H9 (cell line): ENCODE measurements at regions not wholly inside any gene's neighbourhood (a gene's known extent, or its start where the extent isn't known, plus 50 kb on each side); places are given as distances from the start of the nearest gene placed in this dataset.

Source experiments
- DNase-seq: peaks from one replicate; pipeline ENCODE4 v3.0.0-alpha.2; 2017
- H2AFZ ChIP-seq: one replicate; pipeline ENCODE4 v1.6.1; 2013; ENCODE audit warnings: mild to moderate bottlenecking, low read length, control low read depth, moderate library complexity
- H2AK5ac ChIP-seq: 2 replicates; pipeline ENCODE4 v1.6.1; 2013; ENCODE audit warnings: low read length, control low read depth, mixed read lengths; ENCODE audit not compliant: insufficient read length
- H2BK120ac ChIP-seq: one replicate; pipeline ENCODE4 v1.6.1; 2013; ENCODE audit warnings: low read depth, mild to moderate bottlenecking, low read length, control low read depth, inconsistent platforms; ENCODE audit not compliant: poor library complexity, severe bottlenecking
- H2BK12ac ChIP-seq: 2 replicates; pipeline ENCODE4 v1.6.1; 2013; ENCODE audit warnings: low read length, control low read depth, mixed read lengths, low read depth; ENCODE audit not compliant: insufficient read length
- H2BK15ac ChIP-seq: 2 replicates; pipeline ENCODE4 v1.6.1; 2013; ENCODE audit warnings: low read depth, low read length, control low read depth
- H2BK20ac ChIP-seq: one replicate; pipeline ENCODE4 v1.6.1; 2013; ENCODE audit warnings: low read depth, mild to moderate bottlenecking, low read length, control low read depth, inconsistent platforms; ENCODE audit not compliant: poor library complexity, severe bottlenecking
- H2BK5ac ChIP-seq: 2 replicates; pipeline ENCODE4 v1.6.1; 2013; ENCODE audit warnings: low read length, control low read depth, mixed read lengths; ENCODE audit not compliant: insufficient read length
- H3K14ac ChIP-seq: 2 replicates; pipeline ENCODE4 v1.6.1; 2013; ENCODE audit warnings: low read length, control low read depth; ENCODE audit not compliant: insufficient read depth
- H3K18ac ChIP-seq: 2 replicates; pipeline ENCODE4 v1.6.1; 2013; ENCODE audit warnings: low read depth, mild to moderate bottlenecking, mixed read lengths, low read length, control low read depth; ENCODE audit not compliant: insufficient read length
- H3K23ac ChIP-seq: 2 replicates; pipeline ENCODE4 v1.6.1; 2013; ENCODE audit warnings: low read length, control low read depth, mixed read lengths, low read depth; ENCODE audit not compliant: insufficient read length
- H3K23me2 ChIP-seq: 2 replicates; pipeline ENCODE4 v1.6.1; 2013; ENCODE audit warnings: low read depth, mild to moderate bottlenecking, mixed read lengths, low read length, control low read depth; ENCODE audit not compliant: insufficient read length, poor library complexity, severe bottlenecking
- H3K27ac ChIP-seq: 2 replicates; pipeline ENCODE4 v1.5.1; 2013; ENCODE audit warnings: low read length, control low read depth, mixed read lengths, low read depth; ENCODE audit not compliant: insufficient read length
- H3K27me3 ChIP-seq: 2 replicates; pipeline ENCODE4 v1.6.1; 2013; ENCODE audit warnings: low read length, control low read depth, inconsistent platforms; ENCODE audit not compliant: insufficient read depth
- H3K4ac ChIP-seq: 2 replicates; pipeline ENCODE4 v1.6.1; 2013; ENCODE audit warnings: low read depth, mild to moderate bottlenecking, control low read depth, inconsistent platforms, low read length, moderate library complexity
- H3K4me1 ChIP-seq: 2 replicates; pipeline ENCODE4 v1.6.1; 2013; ENCODE audit warnings: low read length, control low read depth, inconsistent platforms; ENCODE audit not compliant: insufficient read depth
- H3K4me2 ChIP-seq: 2 replicates; pipeline ENCODE4 v1.6.1; 2013; ENCODE audit warnings: low read length, control low read depth, mixed read lengths; ENCODE audit not compliant: insufficient read length, insufficient read depth
- H3K56ac ChIP-seq: 2 replicates; pipeline ENCODE4 v1.6.1; 2013; ENCODE audit warnings: low read depth, mild to moderate bottlenecking, mixed read lengths, low read length, control low read depth; ENCODE audit not compliant: insufficient read length
- H3K79me1 ChIP-seq: 2 replicates; pipeline ENCODE4 v1.6.1; 2013; ENCODE audit warnings: low read depth, mild to moderate bottlenecking, moderate library complexity, low read length, control low read depth, inconsistent platforms; ENCODE audit not compliant: insufficient read depth, poor library complexity, severe bottlenecking
- H3K79me2 ChIP-seq: 2 replicates; pipeline ENCODE4 v1.6.1; 2013; ENCODE audit warnings: low read length, control low read depth, inconsistent platforms; ENCODE audit not compliant: insufficient read depth
- H3K9ac ChIP-seq: 2 replicates; pipeline ENCODE4 v1.6.1; 2013; ENCODE audit warnings: low read length, control low read depth, mixed read lengths; ENCODE audit not compliant: insufficient read length; ENCODE audit errors: extremely low read depth
- H3K9me3 ChIP-seq: one replicate; pipeline ENCODE4 v1.6.1; 2013; ENCODE audit warnings: low read depth, low read length, inconsistent platforms; ENCODE audit not compliant: control insufficient read depth
- H3T11ph ChIP-seq: one replicate; pipeline ENCODE4 v1.6.1; 2013; ENCODE audit warnings: mild to moderate bottlenecking, low read length, control low read depth, inconsistent platforms
- H4K20me1 ChIP-seq: one replicate; pipeline ENCODE4 v1.6.1; 2013; ENCODE audit not compliant: control insufficient read depth, insufficient read length, insufficient read depth
- H4K5ac ChIP-seq: 2 replicates; pipeline ENCODE4 v1.6.1; 2013; ENCODE audit warnings: low read depth, mild to moderate bottlenecking, mixed read lengths, low read length, control low read depth; ENCODE audit not compliant: insufficient read length
- H4K8ac ChIP-seq: replicated peaks from 2 replicates; pipeline ENCODE4 v1.6.1; 2013; ENCODE audit warnings: low read length, control low read depth, mixed read lengths, low read depth; ENCODE audit not compliant: insufficient read length
- H4K91ac ChIP-seq: 2 replicates; pipeline ENCODE4 v1.6.1; 2013; ENCODE audit warnings: low read depth, mild to moderate bottlenecking, moderate library complexity, mixed read lengths, low read length, control low read depth; ENCODE audit not compliant: insufficient read length
- H3K27ac Mint-ChIP-seq, 3 experiments: 2 replicates in 2 of 3; 3 replicates in 1 of 3; pipeline ENCODE4 v1.8.0; 2020 to 2021; ENCODE audit warnings: mixed read lengths in 3 of 3, mild to moderate bottlenecking in 1 of 3, moderate library complexity in 1 of 3
- H3K27me3 Mint-ChIP-seq: 2 replicates; pipeline ENCODE4 v1.8.0; 2021; ENCODE audit warnings: low read depth, mild to moderate bottlenecking, moderate library complexity, mixed read lengths
- H3K36me3 Mint-ChIP-seq, 3 experiments: 2 replicates in 2 of 3; 3 replicates in 1 of 3; pipeline ENCODE4 v1.8.0; 2020 to 2021; ENCODE audit warnings: low read depth in 3 of 3, mixed read lengths in 3 of 3; ENCODE audit not compliant: insufficient read depth in 1 of 3
- H3K4me1 Mint-ChIP-seq, 2 experiments: 2 replicates each; pipeline ENCODE4 v1.8.0; 2020; ENCODE audit warnings: mixed read lengths in 2 of 2
- H3K4me3 Mint-ChIP-seq, 2 experiments: 2 replicates in 1 of 2; 3 replicates in 1 of 2; pipeline ENCODE4 v1.8.0; 2020 to 2021; ENCODE audit warnings: mild to moderate bottlenecking in 2 of 2, mixed read lengths in 2 of 2, moderate library complexity in 1 of 2
- H3K9me3 Mint-ChIP-seq, 2 experiments: 2 replicates in 1 of 2; 3 replicates in 1 of 2; pipeline ENCODE4 v1.8.0; 2020; ENCODE audit warnings: mild to moderate bottlenecking in 2 of 2, mixed read lengths in 2 of 2, moderate library complexity in 1 of 2
- CTCF ChIP-seq: fragments of 200-600 bp; sonication (generic); conservative IDR thresholded peaks from 3 replicates; pipeline ENCODE4 v1.8.0; 2021; ENCODE audit warnings: antibody characterized with exemption, mild to moderate bottlenecking
- WGBS: extraction: QIAGEN DNeasy Blood & Tissue Kit; methylation state at CpG from one replicate; pipeline ENCODE4 v1.1.7; 2013; ENCODE audit warnings: missing lambda C conversion rate, low lambda C conversion rate, mixed read lengths; ENCODE audit not compliant: insufficient read length; ENCODE audit errors: extremely low coverage; 5-methylcytosine and 5-hydroxymethylcytosine counted together

- H3K4me3 Mint-ChIP-seq: no peak overlapping the region
- H2BK12ac ChIP-seq: no peak overlapping the region
- no peaks in the 10 kb centered on the region for H3K9me3 ChIP-seq
- H3K4ac ChIP-seq: no peak overlapping the region
- H4K91ac ChIP-seq: no peak overlapping the region
- H2BK20ac ChIP-seq: no peak overlapping the region
- no peaks in the 10 kb centered on the region for H4K20me1 ChIP-seq
- no peak overlapping the region for H3T11ph ChIP-seq
- H3K23me2 ChIP-seq: no peaks in the 10 kb centered on the region
- H3K27me3 ChIP-seq: no peaks in the 10 kb centered on the region
- no peak overlapping the region for H3K4me2 ChIP-seq
- H2AK5ac ChIP-seq: no peak overlapping the region
- H2BK120ac ChIP-seq: no peak overlapping the region
- no peak overlapping the region for H4K5ac ChIP-seq
- H3K9me3 Mint-ChIP-seq: no peaks in the 10 kb centered on the region
- no peak overlapping the region for H3K18ac ChIP-seq
- no peaks in the 10 kb centered on the region for H3K79me2 ChIP-seq
- H3K4me1 ChIP-seq: no peaks in the 10 kb centered on the region
- H4K8ac ChIP-seq: no peak overlapping the region
- no peaks in the 10 kb centered on the region for H3K36me3 Mint-ChIP-seq
- no peaks in the 10 kb centered on the region for H3K79me1 ChIP-seq
- no peak for TF ChIP-seq CTCF
- no CpG with 5 or more reads among the region's 2 CpGs for WGBS
- no peaks in the 10 kb centered on the region for H3K27me3 Mint-ChIP-seq
- H2AFZ ChIP-seq: no peak overlapping the region
- no peak overlapping the region for H2BK15ac ChIP-seq
- peaks cover 7 to 9% of the 10 kb centered on the region in 2 experiments for H3K4me1 Mint-ChIP-seq
- no peak overlapping the region for H3K27ac Mint-ChIP-seq
- H3K9ac ChIP-seq: no peak overlapping the region
- DNase-seq: no peak
- no peak overlapping the region for H3K23ac ChIP-seq
- no peak overlapping the region for H3K14ac ChIP-seq
- no peak overlapping the region for H3K56ac ChIP-seq
- H2BK5ac ChIP-seq: no peak overlapping the region
- no peak overlapping the region for H3K27ac ChIP-seq
Measured at GRCh38 chr1:208793861-208794345, 549.7 kb upstream of the PLXNA2 start.
